ENCODE measurements at regions not wholly inside any gene's neighbourhood (a gene's known extent, or its start where the extent isn't known, plus 50 kb on each side); places are given as distances from the start of the nearest gene placed in this dataset.
A peak's percentile ranks its signal among the peaks of the same experiment; 100 is the strongest.
"Not testable (repeated sequence)": the region's sequence is repeated elsewhere in the genome, so short reads cannot be mapped to it uniquely, and the experiment has no call there.

DNA sequence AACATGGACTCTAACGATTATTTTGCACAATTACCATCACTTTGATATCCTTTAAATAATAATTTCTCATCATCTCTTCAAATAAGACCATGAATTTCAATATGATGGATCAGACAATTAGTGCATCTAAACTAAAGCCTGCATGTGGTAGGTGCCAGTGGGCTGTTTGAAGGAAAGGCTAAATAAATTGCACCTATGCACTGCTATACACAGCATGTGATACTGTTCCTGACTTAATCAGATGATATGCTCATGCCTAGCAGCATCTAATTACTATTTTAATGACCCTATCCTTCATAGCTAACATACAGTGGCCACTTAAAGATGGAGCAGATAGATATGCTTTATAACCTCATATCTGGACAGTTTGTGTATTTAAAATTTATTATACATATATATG lies 731.6 kb upstream of the MANEA start:
- TF ChIP-seq SUZ12 (IDR thresholded peaks at IDR 0.05; ENCODE audit: extremely low read depth, insufficient read depth, insufficient read length) (no peak), ZNF274 (IDR thresholded peaks at IDR 0.05; ENCODE audit: low read depth, low read length) (no peak), YY1 (IDR thresholded peaks at IDR 0.05; ENCODE audit: insufficient read depth, insufficient read length) (no peak)
- H3K27me3 ChIP-seq (ENCODE audit: insufficient read depth, insufficient read length): no peaks in the 10 kb centered on the region
- H3K4me3 ChIP-seq (ENCODE audit: insufficient read length, low read depth): no peak overlapping the region
- no peaks in the 10 kb centered on the region for H3K4me1 ChIP-seq (ENCODE audit: insufficient read depth, insufficient read length)
- H3K9me3 ChIP-seq (ENCODE audit: insufficient read depth, low read length): no peaks in the 10 kb centered on the region
- H3K9ac ChIP-seq (ENCODE audit: insufficient read length, low read depth): no peak overlapping the region
- no peaks in the 10 kb centered on the region for H3K36me3 ChIP-seq (ENCODE audit: insufficient read depth, insufficient read length, low read length)
- DNase-seq (ENCODE audit: low read depth, low spot score): no peak

DNA sequence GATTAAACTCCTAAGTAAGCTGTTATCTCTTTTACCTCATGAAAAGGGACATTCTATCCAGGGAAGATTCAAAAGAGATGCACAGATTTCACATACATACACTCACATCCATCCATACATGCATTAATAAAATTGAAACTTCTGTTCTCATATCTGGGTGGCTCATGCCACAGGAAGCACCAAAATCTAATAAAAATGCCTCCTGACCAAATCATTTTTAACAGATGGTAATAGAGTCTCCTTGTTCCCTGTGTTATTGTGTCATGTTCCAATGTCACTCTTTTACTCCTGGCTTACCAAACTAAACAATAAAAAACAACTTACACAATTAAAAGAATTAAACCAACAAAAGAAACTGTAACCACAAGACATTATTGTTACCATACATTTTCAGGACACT lies 742.1 kb upstream of the MANEA start:
- no peak for DNase-seq (ENCODE audit: low read depth, low spot score)
- no peaks in the 10 kb centered on the region for H3K4me1 ChIP-seq (ENCODE audit: insufficient read depth, insufficient read length)
- no peaks in the 10 kb centered on the region for H3K36me3 ChIP-seq (ENCODE audit: insufficient read depth, insufficient read length, low read length)
- TF ChIP-seq SUZ12 (IDR thresholded peaks at IDR 0.05; ENCODE audit: extremely low read depth, insufficient read depth, insufficient read length) (no peak), ZNF274 (IDR thresholded peaks at IDR 0.05; ENCODE audit: low read depth, low read length) (no peak), YY1 (IDR thresholded peaks at IDR 0.05; ENCODE audit: insufficient read depth, insufficient read length) (no peak)
- no peaks in the 10 kb centered on the region for H3K9me3 ChIP-seq (ENCODE audit: insufficient read depth, low read length)
- no peak overlapping the region for H3K4me3 ChIP-seq (ENCODE audit: insufficient read length, low read depth)
- H3K27me3 ChIP-seq (ENCODE audit: insufficient read depth, insufficient read length): no peaks in the 10 kb centered on the region
- no peak overlapping the region for H3K9ac ChIP-seq (ENCODE audit: insufficient read length, low read depth)

DNA sequence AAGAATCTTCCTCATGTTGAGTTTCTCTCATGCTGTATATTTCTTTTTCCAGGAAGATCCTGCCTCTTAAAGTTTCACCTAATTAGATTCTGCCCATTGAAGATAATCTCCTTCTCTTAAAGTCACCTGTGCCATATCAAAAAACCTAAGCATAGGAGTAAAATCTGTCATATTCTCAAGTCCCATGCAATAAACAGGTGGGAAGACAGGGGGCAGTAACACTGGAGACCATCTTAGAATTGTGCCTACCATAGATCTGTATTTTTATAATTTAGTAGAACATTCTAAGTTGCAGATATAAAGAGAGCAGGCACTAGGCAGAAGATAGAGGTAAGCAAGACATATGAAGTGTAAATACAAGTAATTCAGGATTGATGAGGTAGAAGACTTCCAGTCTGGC lies 763.5 kb upstream of the MANEA start:
- TF ChIP-seq YY1 (IDR thresholded peaks at IDR 0.05; ENCODE audit: insufficient read depth, insufficient read length) (no peak), SUZ12 (IDR thresholded peaks at IDR 0.05; ENCODE audit: extremely low read depth, insufficient read depth, insufficient read length) (no peak), ZNF274 (IDR thresholded peaks at IDR 0.05; ENCODE audit: low read depth, low read length) (no peak)
- Histone ChIP-seq H3K27me3 (ENCODE audit: insufficient read depth, insufficient read length) (no peaks in the 10 kb centered on the region), H3K36me3 (ENCODE audit: insufficient read depth, insufficient read length, low read length) (no peaks in the 10 kb centered on the region), H3K4me1 (ENCODE audit: insufficient read depth, insufficient read length) (no peaks in the 10 kb centered on the region), H3K9me3 (ENCODE audit: insufficient read depth, low read length) (no peaks in the 10 kb centered on the region), H3K4me3 (ENCODE audit: insufficient read length, low read depth) (no peak overlapping the region), H3K9ac (ENCODE audit: insufficient read length, low read depth) (no peak overlapping the region)
- no peak for DNase-seq (ENCODE audit: low read depth, low spot score)

DNA sequence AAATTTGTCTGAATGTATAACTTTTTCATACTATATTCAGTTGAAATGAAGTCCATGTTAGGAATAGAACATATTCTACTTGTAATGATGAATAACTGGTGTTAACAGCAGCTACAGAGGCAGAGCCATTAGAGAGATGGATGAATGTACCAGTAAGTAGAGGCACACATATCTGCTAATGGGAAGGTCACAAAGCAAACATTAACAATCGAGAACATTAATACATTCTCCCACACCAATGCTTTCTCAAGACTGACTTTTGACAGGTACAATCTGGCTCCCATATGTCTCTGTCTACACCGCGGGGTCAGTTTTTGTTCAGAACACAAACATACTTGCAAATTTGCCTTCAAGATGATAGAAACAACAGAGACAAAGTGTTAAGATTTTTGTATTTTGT lies 776.0 kb upstream of the MANEA start:
- no peaks in the 10 kb centered on the region for H3K36me3 ChIP-seq (ENCODE audit: insufficient read depth, insufficient read length, low read length)
- no peaks in the 10 kb centered on the region for H3K4me1 ChIP-seq (ENCODE audit: insufficient read depth, insufficient read length)
- no peak for TF ChIP-seq YY1 (IDR thresholded peaks at IDR 0.05; ENCODE audit: insufficient read depth, insufficient read length)
- no peak for TF ChIP-seq SUZ12 (IDR thresholded peaks at IDR 0.05; ENCODE audit: extremely low read depth, insufficient read depth, insufficient read length)
- TF ChIP-seq ZNF274 (IDR thresholded peaks at IDR 0.05; ENCODE audit: low read depth, low read length): no peak
- no peak overlapping the region for H3K4me3 ChIP-seq (ENCODE audit: insufficient read length, low read depth)
- DNase-seq (ENCODE audit: low read depth, low spot score): no peak
- no peaks in the 10 kb centered on the region for H3K9me3 ChIP-seq (ENCODE audit: insufficient read depth, low read length)
- H3K9ac ChIP-seq (ENCODE audit: insufficient read length, low read depth): no peak overlapping the region
- no peaks in the 10 kb centered on the region for H3K27me3 ChIP-seq (ENCODE audit: insufficient read depth, insufficient read length)

DNA sequence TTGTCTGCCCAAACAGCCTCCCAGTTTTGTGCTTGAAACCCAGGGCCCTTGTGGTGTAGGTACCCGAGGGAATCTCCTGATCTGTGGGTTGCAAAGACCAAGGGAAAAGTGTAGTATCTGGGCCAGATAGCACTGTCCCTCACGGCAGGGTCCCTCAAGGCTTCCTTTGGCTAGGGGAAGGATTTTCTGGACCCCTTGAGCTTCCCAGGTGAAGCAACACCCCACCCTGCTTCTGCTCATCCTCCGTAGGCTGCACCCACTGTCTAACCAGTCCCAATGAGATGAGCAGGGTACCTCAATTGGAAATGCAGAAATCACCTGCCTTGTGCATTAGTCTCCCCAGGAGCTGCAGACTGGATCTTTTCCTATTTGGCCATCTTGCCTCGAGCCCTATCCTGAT lies 791.8 kb upstream of the MANEA start:
- no peaks in the 10 kb centered on the region for H3K36me3 ChIP-seq (ENCODE audit: insufficient read depth, insufficient read length, low read length)
- no peak overlapping the region for H3K4me3 ChIP-seq (ENCODE audit: insufficient read length, low read depth)
- no peaks in the 10 kb centered on the region for H3K27me3 ChIP-seq (ENCODE audit: insufficient read depth, insufficient read length)
- no peak overlapping the region for H3K9ac ChIP-seq (ENCODE audit: insufficient read length, low read depth)
- no peak for DNase-seq (ENCODE audit: low read depth, low spot score)
- no peak for TF ChIP-seq YY1 (IDR thresholded peaks at IDR 0.05; ENCODE audit: insufficient read depth, insufficient read length)
- no peaks in the 10 kb centered on the region for H3K9me3 ChIP-seq (ENCODE audit: insufficient read depth, low read length)
- no peaks in the 10 kb centered on the region for H3K4me1 ChIP-seq (ENCODE audit: insufficient read depth, insufficient read length)

DNA sequence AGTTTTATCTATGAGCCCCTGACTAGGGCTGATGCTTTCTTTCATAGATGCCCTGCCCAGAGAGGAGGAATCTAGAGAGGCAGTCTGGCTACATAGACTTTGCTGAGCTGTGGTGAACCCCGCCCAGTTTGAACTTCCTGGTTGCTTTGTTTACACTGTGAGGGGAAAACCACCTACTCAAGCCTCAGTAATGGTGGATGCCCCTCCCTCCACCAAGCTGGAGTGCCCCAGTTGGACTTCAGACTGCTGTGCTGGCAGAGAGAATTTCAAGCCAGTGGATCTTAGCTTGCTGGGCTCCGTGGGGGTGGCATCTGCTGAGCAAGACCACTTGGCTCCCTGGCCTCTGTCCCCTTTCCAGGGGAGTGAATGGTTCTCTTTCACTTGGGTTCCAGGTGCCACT lies 792.3 kb upstream of the MANEA start:
- not testable (repeated sequence) for H3K9ac ChIP-seq (ENCODE audit: insufficient read length, low read depth); H3K36me3 ChIP-seq (ENCODE audit: insufficient read depth, insufficient read length, low read length); H3K4me3 ChIP-seq (ENCODE audit: insufficient read length, low read depth); H3K9me3 ChIP-seq (ENCODE audit: insufficient read depth, low read length); H3K4me1 ChIP-seq (ENCODE audit: insufficient read depth, insufficient read length); DNase-seq (ENCODE audit: low read depth, low spot score); H3K27me3 ChIP-seq (ENCODE audit: insufficient read depth, insufficient read length)

DNA sequence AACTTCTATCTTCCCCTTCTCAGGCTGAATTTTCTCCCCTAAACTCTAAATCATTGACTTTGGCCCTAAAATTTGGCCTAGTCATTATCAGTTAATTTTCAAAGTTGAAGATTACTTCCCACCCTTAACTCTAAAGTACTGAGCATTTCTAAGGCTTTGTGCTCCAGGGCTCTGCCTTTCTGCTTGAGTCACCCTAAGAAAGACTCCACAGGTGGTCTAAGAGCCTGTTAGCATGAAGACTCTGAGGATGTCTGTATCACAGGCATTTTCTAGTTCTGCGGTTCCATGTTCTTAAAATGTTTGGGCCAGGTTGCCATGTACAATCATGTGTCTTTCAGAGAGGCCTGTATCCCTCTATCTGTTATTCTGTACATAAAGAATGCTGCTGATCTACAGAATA lies 808.1 kb upstream of the MANEA start:
- no peak overlapping the region for H3K9ac ChIP-seq (ENCODE audit: insufficient read length, low read depth)
- H3K27me3 ChIP-seq (ENCODE audit: insufficient read depth, insufficient read length): no peaks in the 10 kb centered on the region
- H3K9me3 ChIP-seq (ENCODE audit: insufficient read depth, low read length): no peaks in the 10 kb centered on the region
- peak; percentile 9 for DNase-seq (ENCODE audit: low read depth, low spot score)
- H3K4me1 ChIP-seq (ENCODE audit: insufficient read depth, insufficient read length): no peaks in the 10 kb centered on the region
- H3K4me3 ChIP-seq (ENCODE audit: insufficient read length, low read depth): no peak overlapping the region
- H3K36me3 ChIP-seq (ENCODE audit: insufficient read depth, insufficient read length, low read length): no peaks in the 10 kb centered on the region
- TF ChIP-seq YY1 (IDR thresholded peaks at IDR 0.05; ENCODE audit: insufficient read depth, insufficient read length): no peak
- TF ChIP-seq SUZ12 (IDR thresholded peaks at IDR 0.05; ENCODE audit: extremely low read depth, insufficient read depth, insufficient read length): no peak
- TF ChIP-seq ZNF274 (IDR thresholded peaks at IDR 0.05; ENCODE audit: low read depth, low read length): no peak

DNA sequence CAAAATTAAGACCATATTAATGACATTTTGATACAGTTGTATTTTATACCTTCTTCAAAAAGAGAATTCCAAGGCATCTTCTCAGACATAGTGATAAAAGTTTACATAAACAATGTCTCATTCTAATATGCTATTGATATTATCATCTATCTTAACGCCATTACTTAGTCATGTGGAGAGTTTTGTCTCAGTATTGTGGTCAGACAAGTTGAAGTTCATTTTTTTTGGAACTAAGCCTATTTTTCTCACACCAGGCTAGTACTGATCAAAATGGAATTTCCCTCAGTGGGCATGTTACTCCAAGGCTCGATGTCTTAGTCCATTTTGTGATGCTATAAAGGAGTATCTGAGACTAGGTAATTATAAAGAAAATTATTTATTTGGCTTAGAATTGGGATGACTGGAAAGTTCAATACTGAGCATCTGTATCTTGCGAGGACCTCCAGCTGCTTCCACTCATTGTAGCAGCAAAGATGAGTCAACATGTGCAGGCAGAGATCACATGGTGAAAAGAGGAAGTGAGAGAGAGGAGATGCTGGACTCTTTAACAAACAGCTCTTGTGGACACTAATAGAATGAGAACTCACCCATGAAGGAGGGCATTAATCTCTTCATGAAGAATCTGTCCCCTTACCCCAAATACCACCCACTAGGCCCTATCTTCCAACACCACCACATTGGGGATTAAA lies 825.5 kb upstream of the MANEA start:
- Histone ChIP-seq H3K9me3 (ENCODE audit: insufficient read depth, low read length) (no peaks in the 10 kb centered on the region), H3K36me3 (ENCODE audit: insufficient read depth, insufficient read length, low read length) (no peaks in the 10 kb centered on the region), H3K27me3 (ENCODE audit: insufficient read depth, insufficient read length) (no peaks in the 10 kb centered on the region), H3K9ac (ENCODE audit: insufficient read length, low read depth) (no peak overlapping the region), H3K4me1 (ENCODE audit: insufficient read depth, insufficient read length) (no peaks in the 10 kb centered on the region), H3K4me3 (ENCODE audit: insufficient read length, low read depth) (no peak overlapping the region)
- no peak for DNase-seq (ENCODE audit: low read depth, low spot score)
- TF ChIP-seq SUZ12 (IDR thresholded peaks at IDR 0.05; ENCODE audit: extremely low read depth, insufficient read depth, insufficient read length): no peak
- TF ChIP-seq ZNF274 (IDR thresholded peaks at IDR 0.05; ENCODE audit: low read depth, low read length): no peak
- TF ChIP-seq YY1 (IDR thresholded peaks at IDR 0.05; ENCODE audit: insufficient read depth, insufficient read length): no peak

Measured in NT2/D1 (cell line).